ENCODE measurements at regions not wholly inside any gene's neighbourhood (a gene's known extent, or its start where the extent isn't known, plus 50 kb on each side); places are given as distances from the start of the nearest gene placed in this dataset.
"Not testable (repeated sequence)": the region's sequence is repeated elsewhere in the genome, so short reads cannot be mapped to it uniquely, and the experiment has no call there.

DNA sequence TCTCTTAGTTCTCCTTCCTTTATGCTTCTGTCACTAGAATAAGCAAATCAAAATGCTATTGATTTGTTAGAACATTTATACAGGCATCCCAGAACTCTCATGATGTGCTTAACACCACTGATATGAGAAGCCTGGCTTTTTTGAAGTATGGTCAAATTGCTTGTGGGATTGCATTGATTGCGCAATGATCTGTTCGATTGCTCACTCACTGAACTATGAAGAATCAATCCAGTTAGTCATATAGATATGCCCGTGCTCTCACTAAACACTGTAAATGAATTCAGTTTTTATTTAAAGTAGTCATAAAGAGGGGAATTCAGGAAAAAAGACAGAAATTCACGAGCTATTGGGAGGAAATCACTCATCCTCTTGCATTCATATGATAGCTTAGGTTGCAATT, 1237.8 kb downstream of the SUCLG1 start:
- no peaks in the 10 kb centered on the region for H3K36me3 Mint-ChIP-seq
- H3K27me3 Mint-ChIP-seq = no peaks in the 10 kb centered on the region
- no peaks in the 10 kb centered on the region for H3K4me1 Mint-ChIP-seq
- no peak overlapping the region for H3K27ac Mint-ChIP-seq
- peaks cover 2 to 10% (median 8%) of the 10 kb centered on the region in 3 donors for H3K9me3 Mint-ChIP-seq
- no peak overlapping the region for H3K4me3 Mint-ChIP-seq

DNA sequence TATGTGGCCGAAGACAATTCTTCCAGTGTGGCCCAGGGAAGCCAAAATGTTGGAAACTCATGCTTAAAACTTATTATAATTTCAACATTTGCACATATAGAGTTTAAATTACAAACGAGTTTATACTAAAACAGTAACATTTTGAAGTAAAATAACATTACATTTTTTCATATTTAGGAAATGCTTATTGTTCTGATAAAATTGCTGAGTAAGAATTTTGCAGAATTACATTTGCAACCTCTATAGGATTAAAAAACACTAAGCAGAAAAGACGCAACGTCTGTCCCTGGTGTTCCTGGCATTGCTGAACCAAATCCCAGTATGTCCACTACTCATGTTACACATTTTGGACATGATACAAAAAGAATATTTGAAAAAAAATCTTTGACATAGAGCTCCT, 1241.2 kb downstream of the SUCLG1 start:
- H3K36me3 Mint-ChIP-seq = no peaks in the 10 kb centered on the region
- H3K27ac Mint-ChIP-seq = no peak overlapping the region

DNA sequence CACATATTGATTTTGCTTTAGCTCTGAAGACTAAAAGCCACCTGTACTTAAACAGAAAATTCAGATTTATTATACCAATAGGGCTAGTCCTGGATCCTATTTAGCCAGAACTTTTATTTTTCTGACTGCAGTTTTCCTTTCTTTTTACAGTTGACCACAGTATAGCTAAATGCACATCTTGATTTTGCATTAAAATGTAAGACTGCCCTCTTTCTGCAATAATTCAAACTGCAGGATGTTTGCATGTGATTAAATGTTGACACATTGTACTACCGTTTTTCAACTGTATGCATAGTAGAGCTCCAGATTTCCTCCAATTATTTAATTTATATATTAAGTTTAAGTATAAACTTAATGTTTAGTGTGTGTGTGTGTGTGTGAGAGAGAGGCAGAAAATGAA, 1262.9 kb downstream of the SUCLG1 start:
- H3K36me3 Mint-ChIP-seq = no peaks in the 10 kb centered on the region
- no peaks in the 10 kb centered on the region for H3K4me1 Mint-ChIP-seq
- H3K9me3 Mint-ChIP-seq = peaks cover 1 to 9% (median 1%) of the 10 kb centered on the region in 3 donors
- H3K4me3 Mint-ChIP-seq = no peak overlapping the region
- no peaks in the 10 kb centered on the region for H3K27me3 Mint-ChIP-seq
- no peak overlapping the region for H3K27ac Mint-ChIP-seq

More for the DNA sequence above, 1241.2 kb downstream of the SUCLG1 start:
- no peaks in the 10 kb centered on the region for H3K27me3 Mint-ChIP-seq
- no peaks in the 10 kb centered on the region for H3K4me1 Mint-ChIP-seq
- peaks cover 2 to 16% (median 13%) of the 10 kb centered on the region in 3 donors for H3K9me3 Mint-ChIP-seq
- H3K4me3 Mint-ChIP-seq = no peak overlapping the region

DNA sequence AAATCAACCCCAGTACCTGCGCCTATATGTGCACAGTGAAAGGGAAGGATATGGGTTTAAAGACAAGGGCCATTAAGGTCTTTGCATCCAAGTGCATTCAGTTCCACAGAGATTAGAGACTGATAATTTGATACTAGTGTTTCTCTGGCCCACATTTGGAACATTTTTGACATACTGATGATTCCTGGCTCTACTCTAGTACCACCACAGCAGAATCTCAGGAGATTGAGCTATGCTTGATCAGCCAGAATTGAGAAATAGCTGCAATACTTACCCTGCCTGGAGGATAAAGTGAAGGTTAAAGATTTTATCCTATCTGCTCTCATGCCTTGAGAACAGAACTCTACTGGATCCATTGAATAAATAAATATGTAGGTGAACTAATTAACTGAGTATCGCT, 1267.8 kb downstream of the SUCLG1 start:
- Mint-ChIP-seq H3K9me3 (peaks cover 0 to 9% (median 3%) of the 10 kb centered on the region in 3 donors), H3K27ac (no peak overlapping the region), H3K4me1 (no peaks in the 10 kb centered on the region), H3K36me3 (no peaks in the 10 kb centered on the region), H3K4me3 (no peak overlapping the region), H3K27me3 (no peaks in the 10 kb centered on the region)

DNA sequence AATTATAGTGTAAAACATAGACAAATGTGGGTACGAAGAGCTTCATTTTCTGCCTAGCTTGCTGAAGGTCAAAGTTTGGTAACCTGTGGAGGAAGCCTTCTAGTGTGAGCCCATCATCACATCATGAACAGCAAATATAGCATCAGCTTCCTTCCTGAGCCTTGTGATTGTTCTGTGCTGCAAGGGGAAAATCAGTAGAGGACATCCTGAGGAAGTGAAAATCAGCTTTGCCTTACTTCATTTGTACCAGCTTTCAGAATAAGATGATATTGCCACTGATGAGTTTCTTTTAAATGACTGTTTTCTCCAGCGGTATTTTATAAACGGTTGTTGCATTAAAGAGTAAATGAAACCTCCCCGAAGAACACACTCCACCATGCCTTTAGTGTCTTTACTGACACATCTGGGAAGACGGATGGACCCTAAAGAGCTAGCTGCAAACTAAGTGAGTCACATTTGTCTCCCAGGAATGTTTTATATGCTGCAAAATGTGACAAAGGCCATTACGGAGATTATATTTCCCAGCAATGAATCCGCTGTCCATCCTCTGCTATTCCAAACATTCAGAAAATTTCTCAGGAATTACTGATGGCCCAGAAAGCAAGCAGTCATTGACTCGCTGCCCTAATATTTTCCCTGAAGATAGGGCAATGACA, 1272.8 kb downstream of the SUCLG1 start:
- H3K27me3 Mint-ChIP-seq = no peaks in the 10 kb centered on the region
- H3K36me3 Mint-ChIP-seq = no peaks in the 10 kb centered on the region
- no peaks in the 10 kb centered on the region for H3K4me1 Mint-ChIP-seq
- H3K4me3 Mint-ChIP-seq = no peak overlapping the region
- peaks cover 5 to 6% (median 5%) of the 10 kb centered on the region in 3 donors for H3K9me3 Mint-ChIP-seq
- H3K27ac Mint-ChIP-seq = no peak overlapping the region

DNA sequence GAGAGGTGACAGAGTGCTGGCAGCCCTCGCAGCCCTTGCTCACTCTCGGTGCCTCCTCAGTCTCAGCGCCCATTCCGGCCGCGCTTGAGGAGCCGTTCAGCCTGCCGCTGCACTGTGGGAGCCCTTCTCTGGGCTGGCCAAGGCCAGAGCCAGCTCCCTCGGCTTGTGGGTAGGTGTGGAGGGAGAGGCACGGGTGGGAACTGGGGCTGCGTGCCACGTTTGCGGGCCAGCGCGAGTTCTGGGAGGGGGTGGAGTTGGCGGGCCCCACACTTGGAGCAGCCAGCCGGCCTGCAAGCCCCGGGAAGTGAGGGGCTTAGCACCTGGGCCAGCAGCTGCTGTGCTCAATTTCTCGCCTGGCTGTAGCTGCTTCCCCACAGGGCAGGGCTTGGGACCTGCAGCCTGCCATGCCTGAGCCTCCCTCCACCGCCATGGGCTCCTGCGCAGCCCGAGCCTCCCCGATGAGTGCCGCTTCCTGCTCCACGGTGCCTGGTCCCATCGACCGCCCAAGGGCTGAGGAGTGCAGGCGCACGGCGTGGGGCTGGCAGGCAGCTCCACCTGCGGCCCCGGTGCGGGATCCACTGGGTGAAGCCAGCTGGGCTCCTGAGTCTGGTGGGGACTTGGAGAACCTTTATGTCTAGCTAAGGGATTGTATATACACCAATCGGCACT, 1278.1 kb downstream of the SUCLG1 start:
- H3K9me3 Mint-ChIP-seq, H3K27ac Mint-ChIP-seq, H3K4me3 Mint-ChIP-seq, H3K27me3 Mint-ChIP-seq, H3K4me1 Mint-ChIP-seq, H3K36me3 Mint-ChIP-seq: not testable (repeated sequence)

DNA sequence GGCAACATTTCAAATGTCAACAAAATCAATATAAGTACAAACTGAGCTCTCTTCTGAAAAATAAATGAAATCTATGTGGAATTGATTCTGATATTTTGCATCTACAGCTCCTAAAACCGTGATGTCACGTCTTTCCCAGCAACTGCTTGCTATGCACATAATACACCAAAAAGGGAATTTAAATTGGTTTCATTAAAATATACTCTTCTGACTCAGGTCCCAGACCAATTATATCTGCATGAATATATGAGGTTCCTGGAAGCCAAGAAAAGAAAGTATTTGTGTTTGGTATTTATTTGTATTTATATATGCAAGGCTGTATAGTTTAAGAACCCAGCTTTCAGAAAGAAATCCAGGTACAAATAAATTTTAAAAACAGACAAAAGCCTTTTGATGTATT, 1282.5 kb downstream of the SUCLG1 start:
- Mint-ChIP-seq H3K36me3 (no peaks in the 10 kb centered on the region), H3K4me3 (no peak overlapping the region), H3K27me3 (no peaks in the 10 kb centered on the region), H3K27ac (no peak overlapping the region), H3K4me1 (no peaks in the 10 kb centered on the region), H3K9me3 (peaks cover 0 to 4% (median 1%) of the 10 kb centered on the region in 3 donors)

DNA sequence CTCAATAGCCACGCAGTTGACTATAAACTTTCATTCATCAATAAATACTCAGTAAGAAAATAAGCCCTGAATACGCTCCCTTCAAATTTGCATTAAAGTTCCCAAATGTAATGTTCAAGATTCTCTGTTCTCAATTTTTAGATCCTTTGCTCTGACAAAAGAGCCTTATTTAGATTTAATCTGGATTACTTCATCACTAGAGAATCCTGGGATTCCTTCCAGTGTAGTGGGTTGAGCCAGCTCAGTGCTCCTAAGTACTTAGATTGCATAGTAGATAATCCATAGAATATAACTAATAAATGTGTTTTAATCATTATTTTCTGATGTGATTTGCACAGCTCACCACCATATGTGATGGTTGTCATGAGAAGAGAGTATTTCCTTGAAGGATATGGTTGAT, 1286.2 kb downstream of the SUCLG1 start:
- Mint-ChIP-seq H3K27ac (no peak overlapping the region), H3K4me1 (no peaks in the 10 kb centered on the region), H3K9me3 (peaks cover 0 to 4% (median 0%) of the 10 kb centered on the region in 3 donors), H3K4me3 (no peak overlapping the region), H3K36me3 (no peaks in the 10 kb centered on the region), H3K27me3 (no peaks in the 10 kb centered on the region)

DNA sequence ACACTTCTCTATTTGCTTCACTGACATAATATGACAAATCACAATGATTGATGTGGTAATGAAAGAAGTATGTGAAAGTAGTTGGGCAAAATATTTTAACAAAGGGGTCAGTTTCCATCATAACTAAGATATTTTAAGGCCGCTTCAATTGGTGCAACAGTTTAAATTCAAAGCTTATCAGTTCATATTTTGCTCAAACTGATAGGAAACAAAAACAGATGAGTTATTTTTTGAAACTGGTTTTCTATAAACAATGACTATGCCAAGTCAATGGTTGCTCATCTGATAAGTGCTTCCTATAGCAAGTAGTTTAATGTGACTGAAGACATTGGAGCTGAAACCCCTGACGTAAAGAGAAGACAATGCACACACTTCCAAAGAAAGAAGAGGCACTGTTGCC, 1290.7 kb downstream of the SUCLG1 start:
- H3K9me3 Mint-ChIP-seq = peaks cover 0 to 8% (median 3%) of the 10 kb centered on the region in 3 donors
- no peaks in the 10 kb centered on the region for H3K27me3 Mint-ChIP-seq
- H3K4me1 Mint-ChIP-seq = no peaks in the 10 kb centered on the region
- no peak overlapping the region for H3K27ac Mint-ChIP-seq
- H3K4me3 Mint-ChIP-seq = no peak overlapping the region
- no peaks in the 10 kb centered on the region for H3K36me3 Mint-ChIP-seq

DNA sequence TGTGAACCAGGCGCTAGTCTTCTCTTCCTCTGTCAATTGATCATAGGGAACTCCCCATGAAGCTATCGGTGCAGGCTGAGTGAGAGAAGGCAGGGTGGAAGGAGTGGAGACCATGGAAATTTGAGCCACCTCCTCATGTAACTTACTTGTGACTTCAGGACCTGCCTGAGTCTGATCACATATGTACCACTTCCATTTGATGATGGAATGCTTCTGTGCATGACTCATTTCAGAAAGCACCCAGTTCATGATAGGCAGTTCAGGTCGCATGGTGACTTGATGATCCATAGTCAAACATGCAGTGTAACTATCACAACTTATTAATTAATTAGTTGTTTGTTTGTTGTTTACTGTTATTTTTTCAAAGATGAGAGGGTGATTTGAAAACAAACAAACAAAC, 1296.7 kb downstream of the SUCLG1 start:
- H3K4me1 Mint-ChIP-seq = peaks cover 0 to 3% (median 0%) of the 10 kb centered on the region in 3 donors
- peaks cover 3 to 14% (median 4%) of the 10 kb centered on the region in 3 donors for H3K9me3 Mint-ChIP-seq
- no peaks in the 10 kb centered on the region for H3K27me3 Mint-ChIP-seq
- no peaks in the 10 kb centered on the region for H3K36me3 Mint-ChIP-seq
- no peak overlapping the region for H3K4me3 Mint-ChIP-seq
- H3K27ac Mint-ChIP-seq = no peak overlapping the region

DNA sequence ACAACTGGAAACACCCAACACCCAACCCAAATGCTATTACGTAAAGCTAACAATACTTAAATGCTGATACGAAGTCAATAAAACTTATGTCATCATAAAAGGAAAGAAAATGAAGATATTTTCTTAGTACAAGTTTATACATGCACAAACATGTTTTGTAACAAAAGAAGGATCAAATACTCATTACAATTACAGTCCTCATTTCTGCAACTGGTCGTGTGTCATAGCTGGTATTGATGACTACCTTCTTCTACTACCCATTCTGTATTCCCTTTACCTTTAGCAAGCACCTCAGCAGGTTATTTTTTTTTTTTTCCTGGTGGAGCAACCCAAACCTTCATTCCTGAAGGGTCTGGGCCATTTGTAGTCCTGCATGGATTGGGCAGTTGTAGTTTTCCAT, 1298.5 kb downstream of the SUCLG1 start:
- Mint-ChIP-seq H3K27me3 (no peaks in the 10 kb centered on the region), H3K9me3 (peaks cover 4 to 17% (median 6%) of the 10 kb centered on the region in 3 donors), H3K4me1 (peaks cover 0 to 3% (median 0%) of the 10 kb centered on the region in 3 donors), H3K36me3 (no peaks in the 10 kb centered on the region), H3K4me3 (no peak overlapping the region), H3K27ac (no peak overlapping the region)

DNA sequence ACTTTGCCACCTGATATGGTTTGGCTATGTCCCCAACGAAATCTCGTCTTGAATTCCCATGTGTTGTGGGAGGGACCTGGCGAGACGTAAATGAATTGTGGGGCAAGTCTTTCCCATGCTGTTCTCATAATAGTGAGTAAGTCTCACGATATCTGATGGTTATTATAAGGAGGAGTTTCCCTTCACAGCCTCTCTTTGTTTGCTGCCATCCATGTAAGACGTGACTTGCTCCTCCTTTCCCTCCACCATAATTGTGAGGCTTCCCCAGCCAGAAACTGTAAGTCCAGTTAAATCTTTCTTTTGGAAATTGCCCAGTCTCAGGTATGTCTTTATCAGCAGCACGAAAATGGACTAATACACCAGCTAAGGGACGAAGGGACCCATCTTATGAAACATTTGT, 1303.3 kb downstream of the SUCLG1 start:
- no peaks in the 10 kb centered on the region for H3K36me3 Mint-ChIP-seq
- H3K27ac Mint-ChIP-seq = no peak overlapping the region
- H3K27me3 Mint-ChIP-seq = no peaks in the 10 kb centered on the region
- H3K9me3 Mint-ChIP-seq = peaks cover 4 to 18% (median 6%) of the 10 kb centered on the region in 3 donors
- H3K4me3 Mint-ChIP-seq = no peak overlapping the region
- no peaks in the 10 kb centered on the region for H3K4me1 Mint-ChIP-seq

DNA sequence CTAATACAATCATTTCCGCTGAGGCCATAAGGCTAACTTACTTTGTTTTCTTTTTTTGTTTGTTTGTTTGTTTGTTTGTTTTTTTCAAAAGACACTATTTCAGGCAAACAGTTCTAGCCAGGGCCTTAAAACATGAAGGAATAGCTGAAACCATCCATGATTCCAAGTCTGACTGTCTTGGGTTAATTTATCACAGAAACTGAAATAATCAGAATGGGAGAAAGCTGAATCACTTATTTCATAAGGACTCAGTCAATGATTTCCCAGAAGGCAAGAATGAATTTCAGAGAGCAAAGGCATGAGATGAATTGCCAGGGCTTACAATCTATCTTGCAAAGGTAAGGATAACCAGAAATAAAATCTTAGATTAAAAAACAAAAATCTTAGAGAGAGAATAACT, 1315.1 kb downstream of the SUCLG1 start:
- Mint-ChIP-seq H3K9me3 (peaks cover 0 to 20% (median 2%) of the 10 kb centered on the region in 3 donors), H3K4me3 (no peak overlapping the region), H3K4me1 (no peaks in the 10 kb centered on the region), H3K27ac (no peak overlapping the region), H3K27me3 (no peaks in the 10 kb centered on the region), H3K36me3 (no peaks in the 10 kb centered on the region)

DNA sequence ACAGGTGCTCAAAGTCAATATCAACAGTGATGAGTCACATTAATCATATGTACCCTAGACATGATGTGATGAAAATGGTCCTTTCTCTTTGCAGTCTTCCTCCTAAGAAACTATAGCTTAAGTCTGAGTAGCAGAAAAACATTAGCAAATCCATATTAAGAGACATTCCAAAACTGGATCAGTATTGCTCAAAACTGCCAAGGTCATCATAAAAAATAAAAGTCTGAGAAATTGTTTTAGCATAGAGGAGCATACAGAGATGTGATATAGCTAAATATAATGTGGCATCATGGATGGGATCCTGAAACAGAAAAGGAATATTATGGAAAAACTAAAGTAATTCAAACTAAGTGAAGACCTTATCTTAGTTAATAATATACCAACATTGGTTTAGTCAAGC, 1316.1 kb downstream of the SUCLG1 start:
- Mint-ChIP-seq H3K36me3 (no peaks in the 10 kb centered on the region), H3K27me3 (no peaks in the 10 kb centered on the region), H3K9me3 (peaks cover 0 to 20% (median 2%) of the 10 kb centered on the region in 3 donors), H3K4me1 (no peaks in the 10 kb centered on the region), H3K4me3 (peak overlapping the region in 1 of 4 donors; percentile 44), H3K27ac (no peak overlapping the region)

DNA sequence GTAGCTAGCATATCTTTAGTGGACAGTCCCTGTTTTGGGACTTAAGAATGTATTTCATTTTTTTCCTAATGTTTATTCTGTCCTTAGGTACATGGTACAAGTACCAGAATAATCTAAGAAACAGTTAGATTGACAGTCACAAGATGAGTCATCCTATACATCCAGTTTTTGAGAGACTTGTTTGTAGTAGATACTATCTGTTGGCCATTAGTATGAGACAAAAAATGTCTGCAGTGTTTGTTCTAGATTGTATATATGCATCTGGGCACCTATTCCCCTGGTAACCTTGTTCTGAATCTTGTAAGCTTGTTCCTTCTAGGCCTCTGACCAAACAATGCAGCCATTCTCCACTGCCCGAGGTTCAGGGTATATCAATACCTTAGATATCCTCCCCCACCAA, 1343.5 kb downstream of the SUCLG1 start:
- no peak overlapping the region for H3K4me3 Mint-ChIP-seq
- peaks cover 0 to 5% (median 4%) of the 10 kb centered on the region in 3 donors for H3K9me3 Mint-ChIP-seq
- no peaks in the 10 kb centered on the region for H3K36me3 Mint-ChIP-seq
- no peaks in the 10 kb centered on the region for H3K4me1 Mint-ChIP-seq
- no peak overlapping the region for H3K27ac Mint-ChIP-seq
- H3K27me3 Mint-ChIP-seq = no peaks in the 10 kb centered on the region

DNA sequence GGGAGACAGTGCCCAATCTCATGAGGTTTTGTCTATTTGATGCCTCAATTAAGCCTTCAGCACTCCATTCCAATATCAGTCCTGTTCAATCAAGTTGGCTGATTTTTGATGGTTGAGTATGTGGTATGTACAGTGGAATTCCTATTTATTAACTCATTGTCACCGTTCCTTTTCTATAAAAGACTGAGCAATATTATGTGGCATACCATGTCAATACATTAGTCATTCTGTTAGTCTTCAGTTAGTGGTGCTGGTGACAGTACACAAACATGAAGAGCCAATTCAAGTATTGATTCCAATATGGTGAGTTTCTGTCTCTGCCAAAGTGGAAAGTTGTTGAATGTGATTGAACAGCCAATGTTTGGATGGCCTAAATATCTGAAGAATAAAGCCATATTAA, 1343.9 kb downstream of the SUCLG1 start:
- H3K27me3 Mint-ChIP-seq = no peaks in the 10 kb centered on the region
- no peaks in the 10 kb centered on the region for H3K4me1 Mint-ChIP-seq
- no peak overlapping the region for H3K4me3 Mint-ChIP-seq
- H3K27ac Mint-ChIP-seq = no peak overlapping the region
- no peaks in the 10 kb centered on the region for H3K36me3 Mint-ChIP-seq
- peaks cover 0 to 6% (median 4%) of the 10 kb centered on the region in 3 donors for H3K9me3 Mint-ChIP-seq
